ENCODE measurements at regions not wholly inside any gene's neighbourhood (a gene's known extent, or its start where the extent isn't known, plus 50 kb on each side); places are given as distances from the start of the nearest gene placed in this dataset.
"Not testable (repeated sequence)": the region's sequence is repeated elsewhere in the genome, so short reads cannot be mapped to it uniquely, and the experiment has no call there.

DNA sequence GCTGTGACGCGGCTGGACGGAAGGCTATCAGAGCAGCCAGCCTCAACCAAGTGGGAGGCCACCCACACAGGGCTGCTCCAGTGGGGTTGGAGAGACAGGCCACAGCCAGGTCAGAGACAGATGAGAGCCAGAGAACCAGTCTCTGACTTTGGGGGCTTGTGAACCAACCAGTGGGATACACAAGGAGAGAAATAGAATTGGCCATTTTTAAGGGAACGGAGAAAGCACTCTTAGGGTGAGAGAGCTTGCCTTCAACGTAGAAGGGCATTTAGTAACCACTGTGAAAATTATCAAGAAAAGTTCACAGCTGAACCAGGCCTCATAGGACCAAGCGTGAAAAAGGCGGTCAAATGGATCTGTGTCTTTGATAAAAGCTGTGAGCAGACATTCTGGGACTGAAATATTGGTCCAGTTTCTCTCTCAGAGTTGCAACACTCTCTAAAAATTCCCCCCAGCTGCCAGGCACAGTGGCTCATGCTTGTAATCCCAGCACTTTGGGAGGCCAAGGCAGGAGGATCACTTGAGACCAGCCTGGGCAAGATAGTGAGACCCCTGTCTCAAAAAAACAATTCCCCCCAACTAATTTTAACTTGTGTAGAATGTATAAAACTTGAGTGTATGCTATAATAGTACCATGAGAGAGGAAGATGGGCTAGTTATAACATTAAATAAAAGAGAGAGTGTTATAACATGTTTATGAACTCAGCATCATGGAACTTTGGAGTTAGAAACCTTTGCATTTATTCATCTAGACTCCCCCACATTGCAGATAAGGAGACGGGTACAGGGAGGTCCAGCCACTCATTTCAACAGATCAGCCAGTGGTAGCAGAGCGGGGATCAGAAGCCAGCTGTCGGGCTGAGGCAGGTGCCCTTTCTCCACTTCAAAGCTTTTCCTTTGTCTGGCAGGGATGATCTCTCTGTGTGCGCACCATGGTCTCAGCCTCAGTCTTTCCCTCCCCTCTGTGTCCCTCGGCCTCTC lies 132.2 kb downstream of the NPIPB11 start:
- H3K9me3 ChIP-seq; DNase-seq; intact Hi-C loops (cut with DNase I); H3K27ac ChIP-seq; H3K4me3 ChIP-seq; H3K27me3 ChIP-seq; H3K36me3 ChIP-seq: not testable (repeated sequence)
- WGBS, 2 donors, result 92 to 93% methylated on average over 11 to 12 of the region's 12 CpGs
- H3K4me1 ChIP-seq, result peaks cover 0 to 30% (median 20%) of the 10 kb centered on the region in 4 donors

GRCh38 chr16:29273298-29274054 lies 133.0 kb downstream of the NPIPB11 start:
- peak overlapping the region in 1 of 4 donors; percentile 71 for H3K27ac ChIP-seq
- intact Hi-C loops (cut with DNase I); H3K4me3 ChIP-seq; DNase-seq; H3K9me3 ChIP-seq; H3K36me3 ChIP-seq; H3K27me3 ChIP-seq: not testable (repeated sequence)
- peaks cover 0 to 33% (median 29%) of the 10 kb centered on the region in 4 donors for H3K4me1 ChIP-seq
- WGBS, 2 donors, result 87 to 90% methylated on average over 9 of the region's 9 CpGs

DNA sequence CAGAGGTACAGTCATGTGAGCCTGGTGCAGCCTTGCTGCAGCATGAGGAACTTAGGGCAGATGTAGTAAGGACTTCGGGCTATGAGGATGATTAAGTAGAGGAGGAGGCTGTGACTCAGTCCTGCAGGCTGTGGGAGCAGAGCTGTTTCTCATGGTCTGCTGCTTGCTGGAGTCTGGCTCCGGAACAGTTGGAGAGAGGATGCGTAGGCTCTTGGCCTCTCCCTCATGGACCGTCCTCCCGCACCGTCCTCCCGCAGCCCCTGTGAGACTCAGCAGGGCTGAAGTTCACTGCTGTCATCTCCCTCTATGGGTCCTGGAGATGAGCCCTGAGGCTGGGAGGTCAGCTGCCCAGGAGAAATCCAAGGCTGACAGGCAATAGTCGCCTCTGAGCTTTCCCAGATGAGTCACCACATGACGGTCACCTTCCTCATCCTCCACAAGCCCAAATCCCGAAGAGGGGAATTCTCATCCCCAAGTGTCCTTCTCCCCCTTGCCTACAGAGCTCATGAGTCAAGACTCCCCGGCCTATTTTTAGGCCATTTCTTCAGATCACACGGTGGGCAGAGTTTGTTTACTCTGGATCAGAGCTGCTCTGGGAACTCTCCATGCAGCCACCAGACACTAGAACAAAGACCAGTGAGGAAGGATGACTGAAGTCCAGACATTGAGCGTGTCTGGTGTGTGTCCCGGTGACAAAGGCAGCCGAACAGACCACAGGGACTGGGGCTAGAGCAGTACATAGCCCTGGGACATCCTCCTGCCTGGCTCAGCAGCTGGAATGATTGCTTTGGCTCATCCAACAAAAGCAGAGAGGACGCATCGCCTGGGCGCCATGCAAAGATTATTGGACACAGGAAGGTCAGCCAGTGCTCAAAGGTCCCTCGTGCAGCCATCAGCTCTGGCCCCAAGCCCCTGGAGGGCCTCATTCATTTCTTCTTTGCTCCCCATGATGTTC lies 134.5 kb downstream of the NPIPB11 start:
- peak; percentile 66 for DNase-seq
- 72 to 76% methylated on average over 8 to 19 of the region's 19 CpGs for WGBS, 2 donors

DNA sequence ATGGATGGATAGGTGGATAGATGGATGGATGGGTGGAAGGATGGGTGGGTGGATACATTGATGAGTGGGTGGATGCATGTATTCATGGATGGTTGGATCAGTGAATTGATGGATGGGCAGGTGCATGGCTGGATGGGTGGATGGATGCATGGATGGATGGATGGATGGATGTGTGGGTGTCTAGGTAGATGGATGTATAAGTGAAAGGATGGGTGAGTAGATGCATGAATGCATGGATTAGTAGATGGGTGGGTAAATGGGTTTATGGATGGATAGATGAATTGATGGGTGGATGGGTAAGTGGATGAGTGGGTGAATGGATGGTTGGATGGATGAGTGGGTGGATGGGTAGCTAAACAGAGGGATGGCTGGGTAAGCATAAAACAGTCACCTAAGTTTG lies 135.6 kb downstream of the NPIPB11 start:
- intact Hi-C loops (cut with DNase I); H3K36me3 ChIP-seq; H3K9me3 ChIP-seq; H3K27me3 ChIP-seq; DNase-seq; H3K4me3 ChIP-seq: not testable (repeated sequence)
- peaks cover 0 to 39% (median 32%) of the 10 kb centered on the region in 4 donors for H3K4me1 ChIP-seq
- peak overlapping the region in 1 of 4 donors; percentile 71 for H3K27ac ChIP-seq

More for the DNA sequence above, 134.5 kb downstream of the NPIPB11 start:
- H3K27ac ChIP-seq, result peak overlapping the region in 3 of 4 donors; percentile 26 to 71 (median 55)
- intact Hi-C loops (cut with DNase I); H3K4me3 ChIP-seq; H3K27me3 ChIP-seq; H3K36me3 ChIP-seq; H3K9me3 ChIP-seq: not testable (repeated sequence)
- peak in 3 of 4 donors; percentile 20 to 26 (median 23) for TF ChIP-seq POLR2AphosphoS5 (IDR thresholded peaks at IDR 0.05)
- peaks cover 0 to 35% (median 32%) of the 10 kb centered on the region in 4 donors for H3K4me1 ChIP-seq

- H3K4me3 ChIP-seq; DNase-seq; H3K27me3 ChIP-seq; H3K9me3 ChIP-seq; intact Hi-C loops (cut with DNase I); H3K36me3 ChIP-seq: not testable (repeated sequence)
- Histone ChIP-seq H3K27ac (peak overlapping the region; percentile 49 to 81 (median 74)), H3K4me1 (peaks cover 0 to 41% (median 34%) of the 10 kb centered on the region in 4 donors)
These were observed 136.5 kb downstream of the NPIPB11 start for GRCh38 chr16:29270033-29270432.

DNA sequence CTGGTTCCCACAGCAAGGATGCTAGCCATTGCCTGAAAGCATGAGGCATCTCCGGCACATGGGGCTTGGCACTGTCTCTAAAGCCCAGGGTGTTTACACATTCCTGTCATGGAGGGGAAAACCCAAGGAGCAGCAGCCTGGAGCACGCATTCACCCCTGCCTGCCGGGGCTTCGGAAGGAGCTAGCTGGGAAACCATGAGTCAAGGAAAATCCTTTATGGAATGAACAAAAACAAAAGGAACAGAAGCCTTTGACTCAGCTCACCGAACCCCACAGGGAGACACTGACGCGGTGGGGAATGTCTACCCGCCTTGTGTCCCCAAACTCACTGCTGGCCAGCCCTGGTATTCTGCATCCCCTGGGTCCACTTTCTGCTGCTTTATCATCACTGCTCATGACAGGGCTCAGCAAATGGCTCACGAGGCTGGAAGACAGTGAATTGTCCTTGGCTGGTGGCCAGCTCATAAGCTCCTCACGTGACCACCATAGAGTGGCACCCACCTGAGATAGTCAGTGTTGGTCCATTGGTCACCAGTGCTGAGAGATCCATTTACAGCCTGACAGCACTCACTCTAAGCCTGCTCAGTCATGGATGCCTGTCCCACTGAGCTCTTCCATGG lies 137.2 kb downstream of the NPIPB11 start:
- peak; percentile 42 for DNase-seq
- H3K27me3 ChIP-seq; intact Hi-C loops (cut with DNase I); H3K36me3 ChIP-seq; H3K9me3 ChIP-seq; H3K4me3 ChIP-seq: not testable (repeated sequence)
- H3K4me1 ChIP-seq, result peaks cover 0 to 48% (median 42%) of the 10 kb centered on the region in 4 donors
- peak in 1 of 4 donors; percentile 25 for TF ChIP-seq POLR2AphosphoS5 (IDR thresholded peaks at IDR 0.05)
- 61 to 69% methylated on average over 9 to 10 of the region's 10 CpGs for WGBS, 2 donors
- H3K27ac ChIP-seq, result peak overlapping the region; percentile 49 to 81 (median 74)

DNA sequence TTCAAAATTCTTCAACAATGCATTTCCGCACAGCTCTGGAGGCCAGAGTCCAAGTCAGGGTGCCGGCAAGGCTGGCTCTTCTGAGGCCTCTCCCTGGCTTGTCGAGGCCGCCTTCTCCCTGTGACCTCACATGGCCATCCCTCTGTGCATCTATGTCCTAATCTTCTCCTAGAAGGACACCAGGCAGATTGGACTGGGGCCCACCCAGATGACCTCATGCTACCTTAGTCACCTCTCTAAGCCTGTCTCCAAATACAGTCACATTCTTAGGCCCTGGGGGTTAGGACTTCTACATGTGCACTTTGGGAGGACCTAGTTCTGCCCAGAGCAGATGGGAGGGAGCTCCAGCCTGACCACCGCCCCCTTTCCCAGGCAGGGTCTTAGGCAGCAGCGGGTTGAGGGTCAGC lies 137.7 kb downstream of the NPIPB11 start:
- H3K4me3 ChIP-seq; intact Hi-C loops (cut with DNase I); H3K9me3 ChIP-seq; H3K36me3 ChIP-seq; H3K27me3 ChIP-seq: not testable (repeated sequence)
- Histone ChIP-seq H3K4me1 (peaks cover 0 to 53% (median 47%) of the 10 kb centered on the region in 4 donors), H3K27ac (peak overlapping the region; percentile 45 to 81 (median 74))
- DNase-seq, result peak; percentile 88
- WGBS, 2 donors, result 91 to 92% methylated on average over 6 of the region's 6 CpGs

DNA sequence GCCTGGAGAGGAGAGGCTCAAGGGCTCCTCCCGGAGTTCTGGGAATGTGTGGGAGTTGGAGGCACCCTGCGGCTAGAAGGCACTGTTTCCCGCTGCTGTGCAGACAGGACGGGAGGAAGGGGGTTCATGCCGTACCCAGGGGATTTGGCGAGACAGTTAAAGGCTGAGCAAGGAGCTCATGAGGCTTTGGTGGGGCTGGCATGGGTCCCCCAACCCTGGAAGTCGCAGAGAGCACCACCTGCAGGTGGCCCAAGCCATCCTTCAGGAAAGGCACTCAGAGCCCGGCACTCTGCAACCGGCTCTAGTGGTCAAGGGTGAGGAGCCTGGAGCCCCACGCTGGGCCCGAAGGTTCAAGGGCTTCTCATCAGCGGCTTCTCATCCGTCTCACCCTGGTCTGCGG lies 138.2 kb downstream of the NPIPB11 start:
- H3K4me3 ChIP-seq; H3K9me3 ChIP-seq; DNase-seq; H3K36me3 ChIP-seq; H3K27me3 ChIP-seq; intact Hi-C loops (cut with DNase I): not testable (repeated sequence)
- WGBS, 2 donors, result 82 to 90% methylated on average over 14 of the region's 14 CpGs
- Histone ChIP-seq H3K27ac (peak overlapping the region; percentile 45 to 81 (median 74)), H3K4me1 (peaks cover 0 to 58% (median 51%) of the 10 kb centered on the region in 4 donors)

GRCh38 chr16:29267891-29268290 lies 138.6 kb downstream of the NPIPB11 start:
- intact Hi-C loops (cut with DNase I); DNase-seq; H3K36me3 ChIP-seq; H3K4me3 ChIP-seq; H3K27me3 ChIP-seq; H3K9me3 ChIP-seq: not testable (repeated sequence)
- Histone ChIP-seq H3K27ac (peak overlapping the region in 2 of 4 donors; percentile 18 to 81), H3K4me1 (peaks cover 0 to 58% (median 53%) of the 10 kb centered on the region in 4 donors)
- 70 to 86% methylated on average over 6 of the region's 6 CpGs for WGBS, 2 donors

- Histone ChIP-seq H3K4me1 (peaks cover 0 to 55% (median 54%) of the 10 kb centered on the region in 4 donors), H3K27ac (peak overlapping the region in 3 of 4 donors; percentile 12 to 81 (median 19))
- intact Hi-C loops (cut with DNase I); H3K27me3 ChIP-seq; H3K36me3 ChIP-seq; H3K9me3 ChIP-seq; DNase-seq; H3K4me3 ChIP-seq: not testable (repeated sequence)
- 83 to 87% methylated on average over 16 of the region's 16 CpGs for WGBS, 2 donors
These were observed 139.4 kb downstream of the NPIPB11 start for GRCh38 chr16:29267055-29267619.

GRCh38 chr16:29266612-29267011 lies 139.9 kb downstream of the NPIPB11 start:
- peak overlapping the region in 3 of 4 donors; percentile 12 to 81 (median 19) for H3K27ac ChIP-seq
- H3K27me3 ChIP-seq; intact Hi-C loops (cut with DNase I); H3K4me3 ChIP-seq; H3K36me3 ChIP-seq; H3K9me3 ChIP-seq; DNase-seq: not testable (repeated sequence)
- H3K4me1 ChIP-seq, result peaks cover 0 to 54% (median 49%) of the 10 kb centered on the region in 4 donors
- 56 to 67% methylated on average over 7 of the region's 7 CpGs for WGBS, 2 donors

Measured in sigmoid colon (tissue), 6 donors.